ENCODE measurements at regions not wholly inside any gene's neighbourhood (a gene's known extent, or its start where the extent isn't known, plus 50 kb on each side); places are given as distances from the start of the nearest gene placed in this dataset.

DNA sequence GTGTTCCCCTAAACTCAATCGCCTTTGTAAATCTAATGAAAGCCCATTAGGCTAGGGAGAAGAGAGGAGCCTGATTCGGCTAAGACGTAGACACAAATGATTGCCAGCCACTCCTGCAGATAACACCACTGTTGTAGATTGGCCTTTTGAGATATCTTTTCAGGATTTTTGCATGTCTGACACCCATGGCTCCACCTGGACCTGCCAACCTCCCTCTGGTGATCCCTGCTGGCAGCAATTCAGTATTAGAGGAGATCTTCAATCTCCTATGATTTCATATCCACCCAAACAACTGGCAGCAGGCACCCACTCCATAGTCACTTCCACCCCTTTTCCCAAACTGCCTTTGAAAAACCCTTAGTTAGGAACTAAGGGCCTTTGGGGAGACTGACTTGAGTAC is 191.9 kb upstream of the UBL3 start:
- TF ChIP-seq GATA3 (IDR thresholded peaks at IDR 0.05; ENCODE audit: low read depth, low read length) (no peak), GATA2 (IDR thresholded peaks at IDR 0.05; ENCODE audit: low read depth, low read length) (no peak)
